Activated CD8-positive, alpha-beta T cell treated with anti-CD3 and anti-CD28 coated beads, Interleukin-2, amount 10 ng/mL, durations not matched to agents 7 days and 5 days (primary cell): ENCODE measurements at regions not wholly inside any gene's neighbourhood (a gene's known extent, or its start where the extent isn't known, plus 50 kb on each side); places are given as distances from the start of the nearest gene placed in this dataset.

ENCODE experiments used
- ATAC-seq: fragments of 150-1000 bp; cut with Tn5 transposase; one replicate; pipeline ENCODE4 v1.10.0; 2021; ENCODE audit warnings: moderate library complexity
- CTCF ChIA-PET: fragments of 350-600 bp; sonication (Branson Sonifier 250); formaldehyde crosslinking; loops from one replicate; lab custom pipeline; 2021; ENCODE audit warnings: antibody characterized with exemption; lab: Charles Lee
- POLR2A ChIA-PET: fragments of 350-600 bp; sonication (Branson Sonifier 250); formaldehyde crosslinking; loops from one replicate; lab custom pipeline; 2021; ENCODE audit warnings: antibody characterized with exemption; lab: Charles Lee
- DNase-seq: peaks from one replicate; pipeline ENCODE4 v3.0.0-alpha.2; 2020
- H3K27ac Mint-ChIP-seq: one replicate; pipeline ENCODE4 v1.8.0; 2021; ENCODE audit warnings: mild to moderate bottlenecking, mixed read lengths
- H3K27me3 Mint-ChIP-seq: one replicate; pipeline ENCODE4 v1.8.0; 2021; ENCODE audit warnings: low read depth, mixed read lengths
- H3K36me3 Mint-ChIP-seq: one replicate; pipeline ENCODE4 v1.8.0; 2021; ENCODE audit warnings: low read depth, mixed read lengths
- H3K4me1 Mint-ChIP-seq: one replicate; pipeline ENCODE4 v1.8.0; 2021; ENCODE audit warnings: low read depth, mixed read lengths
- H3K4me3 Mint-ChIP-seq: one replicate; pipeline ENCODE4 v1.8.0; 2021; ENCODE audit warnings: mild to moderate bottlenecking, mixed read lengths
- H3K9me3 Mint-ChIP-seq: one replicate; pipeline ENCODE4 v1.8.0; 2022; ENCODE audit warnings: mixed read lengths; ENCODE audit not compliant: insufficient read depth

DNA sequence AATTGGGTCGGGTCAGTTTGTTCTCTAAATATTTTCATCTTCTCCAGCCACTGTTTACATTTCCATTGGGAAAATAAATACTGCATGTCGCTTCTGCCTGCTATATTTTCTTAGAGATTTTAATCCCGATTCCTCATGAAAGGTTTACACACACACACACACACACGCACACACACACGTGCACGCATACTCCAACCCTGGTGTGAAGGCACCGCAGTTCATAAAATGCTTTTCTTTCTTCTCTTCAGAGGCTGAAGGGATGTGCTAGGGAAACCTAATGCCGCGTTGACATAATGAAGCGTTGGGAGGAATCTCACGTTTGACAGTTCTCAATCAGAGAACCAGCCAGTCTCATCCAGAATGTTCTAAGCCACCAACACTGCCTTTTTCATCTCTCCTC, 222.9 kb upstream of the IRX3 start:
- Mint-ChIP-seq H3K9me3 (no peaks in the 10 kb centered on the region), H3K36me3 (no peaks in the 10 kb centered on the region), H3K27ac (no peak overlapping the region), H3K4me1 (no peaks in the 10 kb centered on the region), H3K4me3 (no peak overlapping the region), H3K27me3 (peaks cover 4% of the 10 kb centered on the region)
- POLR2A ChIA-PET = no interaction called here
- ATAC-seq (no peak), DNase-seq (no peak)
- CTCF ChIA-PET = no interaction called here

DNA sequence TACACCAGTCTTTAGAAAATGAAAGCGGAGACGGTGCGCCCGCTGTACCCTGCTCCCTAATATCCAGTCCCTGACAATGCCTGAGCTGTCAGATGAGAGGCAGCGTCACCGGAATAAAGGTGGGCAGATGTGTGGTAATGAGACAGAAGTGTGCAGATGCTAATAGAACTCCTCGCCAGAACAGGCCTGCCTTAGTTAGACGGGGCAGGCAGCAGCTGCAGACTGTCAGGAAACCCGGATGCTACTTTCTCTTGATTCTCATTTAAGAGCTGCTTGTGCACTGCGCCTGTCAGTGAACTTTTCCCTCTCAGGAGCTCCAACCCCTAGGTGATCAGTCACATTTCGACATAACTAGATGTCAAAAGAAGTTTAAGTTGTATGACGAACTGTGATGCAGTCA, 221.8 kb upstream of the IRX3 start:
- Mint-ChIP-seq H3K27ac (no peak overlapping the region), H3K4me3 (no peak overlapping the region), H3K27me3 (peaks cover 4% of the 10 kb centered on the region), H3K9me3 (no peaks in the 10 kb centered on the region), H3K36me3 (no peaks in the 10 kb centered on the region), H3K4me1 (no peaks in the 10 kb centered on the region)
- ATAC-seq (no peak), DNase-seq (no peak)
- POLR2A ChIA-PET = no interaction called here
- CTCF ChIA-PET = no interaction called here

DNA sequence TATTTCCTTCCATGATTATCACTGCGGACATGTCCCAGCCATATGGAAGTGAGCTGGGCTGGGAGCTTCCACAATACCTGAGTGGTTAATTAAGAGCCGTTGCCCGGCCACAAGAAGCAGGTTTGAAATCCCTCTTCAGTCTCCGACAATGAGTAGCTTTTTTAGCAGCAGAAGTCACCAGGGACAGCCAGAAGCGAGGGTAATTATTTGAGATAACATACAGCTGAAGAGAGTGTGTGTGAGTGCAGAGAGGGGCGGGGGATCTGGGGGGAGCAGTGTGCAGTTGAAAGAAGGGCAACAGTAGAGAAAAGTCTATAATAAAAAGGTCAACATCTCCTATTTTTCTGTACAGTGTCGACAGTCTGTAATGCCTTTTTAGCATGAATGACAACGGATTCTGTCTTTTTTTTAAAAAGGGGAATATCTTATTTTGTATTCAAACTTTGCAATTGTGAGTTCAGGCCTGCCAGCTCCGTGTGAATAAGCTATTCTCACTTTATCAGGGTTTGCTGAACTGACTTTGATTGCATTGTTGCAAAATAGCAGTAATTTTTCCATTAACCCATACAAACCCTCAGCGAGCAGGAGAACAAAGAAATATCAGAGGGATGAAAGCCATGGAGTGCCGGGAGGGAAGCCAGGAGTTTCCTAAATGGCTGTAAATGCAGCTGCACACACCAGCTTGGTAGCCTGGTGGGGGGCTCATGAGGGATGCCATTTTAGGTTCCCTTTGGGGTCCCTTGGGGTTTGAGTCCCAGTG, 220.3 kb upstream of the IRX3 start:
- H3K9me3 Mint-ChIP-seq = no peaks in the 10 kb centered on the region
- no peak overlapping the region for H3K4me3 Mint-ChIP-seq
- no peak overlapping the region for H3K27ac Mint-ChIP-seq
- no peak for ATAC-seq
- ChIA-PET CTCF (no interaction called here), POLR2A (no interaction called here)
- H3K27me3 Mint-ChIP-seq = peaks cover 4% of the 10 kb centered on the region
- no peaks in the 10 kb centered on the region for H3K4me1 Mint-ChIP-seq
- H3K36me3 Mint-ChIP-seq = no peaks in the 10 kb centered on the region
- DNase-seq = no peak

DNA sequence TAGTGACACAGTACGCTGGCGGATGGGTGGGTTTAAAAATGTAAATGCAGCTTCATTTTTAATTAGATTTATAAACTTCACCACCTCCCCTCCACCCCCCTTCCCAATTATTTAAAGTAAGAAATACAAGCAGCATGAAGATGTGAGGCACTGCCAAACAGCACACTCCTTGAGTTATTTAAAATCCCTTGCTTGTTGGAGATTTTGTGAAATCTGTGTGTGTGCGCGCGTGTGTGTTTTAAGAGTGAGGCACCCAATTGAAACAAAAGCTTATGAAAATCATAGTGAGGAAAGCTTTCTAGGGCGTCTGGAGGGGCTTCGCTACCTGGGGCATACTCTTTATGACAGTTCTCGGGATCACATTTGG, 219.6 kb upstream of the IRX3 start:
- H3K27me3 Mint-ChIP-seq = peaks cover 4% of the 10 kb centered on the region
- no peak for ATAC-seq
- DNase-seq = no peak
- no peaks in the 10 kb centered on the region for H3K36me3 Mint-ChIP-seq
- no peak overlapping the region for H3K4me3 Mint-ChIP-seq
- CTCF ChIA-PET = no interaction called here
- H3K9me3 Mint-ChIP-seq = no peaks in the 10 kb centered on the region
- H3K27ac Mint-ChIP-seq = no peak overlapping the region
- POLR2A ChIA-PET = no interaction called here
- H3K4me1 Mint-ChIP-seq = no peaks in the 10 kb centered on the region

DNA sequence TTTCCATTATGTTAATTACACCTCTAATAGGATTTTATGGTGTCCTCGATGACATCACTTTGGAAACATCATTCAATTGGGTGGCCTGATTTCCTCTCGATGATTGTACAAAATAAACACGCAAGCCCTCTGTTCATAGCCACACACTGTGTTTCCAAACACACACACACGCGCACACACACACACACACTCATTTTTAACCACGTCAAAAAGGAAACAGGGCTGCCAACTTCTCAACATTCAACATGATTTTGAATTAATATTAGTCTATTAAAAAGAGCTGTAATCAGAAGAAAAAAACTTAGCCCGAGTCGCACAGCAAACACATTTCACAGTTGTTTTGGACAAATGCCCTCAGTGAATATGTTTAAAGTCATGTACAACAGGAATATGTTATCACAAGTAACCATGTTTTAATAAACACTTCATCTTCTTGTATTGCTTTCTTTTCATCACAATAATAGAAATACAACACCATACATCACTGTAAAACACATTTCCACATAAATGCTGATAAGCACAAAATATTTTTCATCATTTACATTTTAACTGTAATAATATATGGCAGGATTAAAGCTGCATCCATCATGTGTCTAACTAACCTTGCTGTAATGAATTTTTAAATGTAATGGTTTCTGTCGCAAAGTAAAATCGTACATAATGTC, 219.1 kb upstream of the IRX3 start:
- CTCF ChIA-PET = no interaction called here

DNA sequence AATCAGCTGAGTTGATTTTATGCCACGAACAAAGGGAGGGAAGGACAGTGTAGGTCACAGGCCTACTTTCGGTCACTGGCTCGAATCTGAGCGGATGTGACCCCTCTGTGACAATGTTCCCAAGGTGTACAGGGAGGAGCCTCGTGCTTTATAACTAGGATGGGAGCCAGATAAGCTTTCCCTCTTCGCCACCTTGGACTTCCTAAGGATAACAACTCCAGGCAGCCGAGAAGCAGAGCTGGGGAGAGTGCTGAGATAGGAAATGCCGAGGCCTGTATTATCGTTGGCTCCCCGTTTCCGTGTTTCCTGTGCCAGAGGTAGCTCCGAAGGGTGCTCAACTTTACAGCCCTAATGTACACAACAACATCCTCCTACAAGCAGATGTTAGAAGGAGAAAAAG, 217.8 kb upstream of the IRX3 start:
- ATAC-seq (no peak), DNase-seq (no peak)
- Mint-ChIP-seq H3K9me3 (no peaks in the 10 kb centered on the region), H3K4me3 (no peak overlapping the region), H3K36me3 (no peaks in the 10 kb centered on the region), H3K27me3 (peaks cover 4% of the 10 kb centered on the region), H3K27ac (no peak overlapping the region), H3K4me1 (no peaks in the 10 kb centered on the region)
- POLR2A ChIA-PET = no interaction called here
- CTCF ChIA-PET = no interaction called here

More for the DNA sequence above, 219.1 kb upstream of the IRX3 start:
- Mint-ChIP-seq H3K9me3 (no peaks in the 10 kb centered on the region), H3K27ac (no peak overlapping the region), H3K4me3 (no peak overlapping the region), H3K4me1 (no peaks in the 10 kb centered on the region), H3K36me3 (no peaks in the 10 kb centered on the region), H3K27me3 (peaks cover 4% of the 10 kb centered on the region)
- POLR2A ChIA-PET = no interaction called here
- ATAC-seq (no peak), DNase-seq (no peak)

DNA sequence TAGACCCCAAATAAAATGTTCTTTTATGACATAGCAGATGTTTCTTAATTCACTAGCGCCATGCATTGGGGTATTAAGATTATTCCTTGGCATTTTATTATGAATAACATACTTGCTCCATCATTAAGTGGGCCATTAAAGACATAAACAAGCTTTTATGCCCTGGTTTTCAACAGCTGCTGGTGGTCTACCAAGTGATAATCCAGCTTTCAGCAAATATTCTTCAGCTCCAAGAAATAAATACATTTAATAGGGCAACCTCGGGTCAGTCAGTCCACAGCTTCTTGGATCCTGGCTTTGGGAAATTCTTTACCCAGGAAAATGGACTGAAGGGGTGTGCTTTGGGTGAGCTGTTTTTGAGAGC, 217.3 kb upstream of the IRX3 start:
- ChIA-PET CTCF (no interaction called here), POLR2A (no interaction called here)
- no peaks in the 10 kb centered on the region for H3K36me3 Mint-ChIP-seq
- H3K27ac Mint-ChIP-seq = no peak overlapping the region
- H3K4me1 Mint-ChIP-seq = no peaks in the 10 kb centered on the region
- no peaks in the 10 kb centered on the region for H3K9me3 Mint-ChIP-seq
- no peak for ATAC-seq
- no peak overlapping the region for H3K4me3 Mint-ChIP-seq
- H3K27me3 Mint-ChIP-seq = peaks cover 4% of the 10 kb centered on the region
- no peak for DNase-seq

DNA sequence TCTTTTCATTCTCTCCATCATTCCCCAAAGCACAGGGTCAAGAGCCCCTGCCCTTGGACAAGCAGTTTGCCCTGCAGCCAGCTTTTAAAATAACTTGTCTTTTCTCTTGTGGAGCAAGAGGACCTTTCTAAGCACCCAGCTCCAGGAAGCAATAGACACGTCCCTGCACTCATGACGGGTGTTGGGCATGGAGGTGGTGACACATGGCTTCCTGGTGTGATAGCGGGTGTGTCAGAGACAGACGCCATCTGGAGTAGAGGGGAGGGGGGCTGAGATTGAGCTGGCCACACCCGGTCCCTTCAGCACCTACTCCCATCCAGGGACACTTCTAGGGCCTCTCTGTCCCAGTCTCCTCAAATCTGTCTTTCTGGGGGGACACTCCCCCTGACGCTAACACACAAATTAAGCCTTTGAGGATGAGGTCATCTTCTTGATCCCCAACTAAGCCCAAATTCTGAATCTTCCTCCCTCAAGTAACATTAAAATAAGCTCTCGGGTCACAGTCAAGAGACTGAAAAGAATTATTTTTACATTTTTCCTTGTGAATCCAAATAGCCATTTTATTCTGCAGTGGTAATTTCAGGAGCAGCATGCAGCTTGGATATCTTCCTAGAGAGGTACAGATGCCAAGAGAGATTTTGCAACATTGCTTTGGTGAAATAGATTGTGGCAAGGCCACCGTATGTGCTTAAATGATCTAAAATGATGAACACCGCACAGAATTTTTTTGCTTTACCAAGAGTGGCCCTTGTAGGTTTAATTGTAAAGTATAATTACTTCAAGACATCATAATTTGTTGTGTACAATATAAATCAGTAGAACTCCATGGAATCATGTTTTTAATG, 216.6 kb upstream of the IRX3 start:
- ATAC-seq (no peak), DNase-seq (no peak)
- POLR2A ChIA-PET = no interaction called here
- Mint-ChIP-seq H3K27ac (no peak overlapping the region), H3K4me1 (no peaks in the 10 kb centered on the region), H3K27me3 (peaks cover 4% of the 10 kb centered on the region), H3K36me3 (no peaks in the 10 kb centered on the region), H3K4me3 (no peak overlapping the region), H3K9me3 (no peaks in the 10 kb centered on the region)
- CTCF ChIA-PET = no interaction called here

DNA sequence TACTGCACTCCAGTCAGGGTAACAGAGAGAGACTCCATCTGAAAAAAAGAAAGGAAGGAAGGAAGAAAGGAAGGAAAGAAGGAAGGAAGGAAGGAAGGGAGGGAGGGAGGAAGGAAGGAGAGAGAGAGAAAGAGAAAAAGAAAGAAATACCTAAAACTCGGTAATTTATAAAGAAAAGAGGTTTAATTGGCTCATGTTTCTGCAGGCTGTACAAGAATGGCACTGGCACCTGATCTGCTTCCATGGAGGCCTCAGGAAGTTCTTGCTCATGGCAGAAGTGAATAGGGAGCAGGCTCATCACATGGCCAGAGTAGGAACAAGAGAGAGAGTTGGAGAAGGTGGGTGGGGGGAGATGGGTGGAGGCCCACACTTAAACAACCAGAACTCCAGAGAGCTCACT, 215.2 kb upstream of the IRX3 start:
- no peak for ATAC-seq
- H3K36me3 Mint-ChIP-seq = no peaks in the 10 kb centered on the region
- H3K4me1 Mint-ChIP-seq = no peaks in the 10 kb centered on the region
- no peak for DNase-seq
- CTCF ChIA-PET = no interaction called here
- H3K9me3 Mint-ChIP-seq = peaks cover 11% of the 10 kb centered on the region
- no peak overlapping the region for H3K27ac Mint-ChIP-seq
- POLR2A ChIA-PET = no interaction called here
- peaks cover 4% of the 10 kb centered on the region for H3K27me3 Mint-ChIP-seq
- H3K4me3 Mint-ChIP-seq = no peak overlapping the region

DNA sequence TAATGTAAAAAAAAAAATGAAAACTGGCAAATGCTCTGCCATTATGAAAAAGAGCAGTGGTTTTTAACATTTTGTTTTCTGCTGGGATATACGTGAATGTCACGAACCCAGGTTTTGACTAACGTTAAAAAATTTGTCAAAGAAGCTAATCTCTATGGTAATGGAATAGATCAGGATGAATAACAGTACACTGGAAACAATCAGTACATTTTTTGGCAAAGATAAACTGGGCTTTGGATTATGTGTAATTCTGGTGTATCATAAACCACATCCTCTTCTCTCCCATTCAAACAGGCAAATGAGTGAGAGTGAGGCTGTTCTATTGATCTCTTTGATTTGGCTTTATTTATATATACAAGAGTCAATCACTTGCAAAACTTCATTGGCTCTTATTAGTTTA, 207.0 kb upstream of the IRX3 start:
- no peak for ATAC-seq
- H3K9me3 Mint-ChIP-seq = peaks cover 11% of the 10 kb centered on the region
- ChIA-PET POLR2A (no interaction called here), CTCF (no interaction called here)
- no peaks in the 10 kb centered on the region for H3K36me3 Mint-ChIP-seq
- H3K4me1 Mint-ChIP-seq = no peaks in the 10 kb centered on the region
- H3K27me3 Mint-ChIP-seq = no peaks in the 10 kb centered on the region
- DNase-seq = no peak
- H3K27ac Mint-ChIP-seq = no peak overlapping the region
- H3K4me3 Mint-ChIP-seq = no peak overlapping the region

DNA sequence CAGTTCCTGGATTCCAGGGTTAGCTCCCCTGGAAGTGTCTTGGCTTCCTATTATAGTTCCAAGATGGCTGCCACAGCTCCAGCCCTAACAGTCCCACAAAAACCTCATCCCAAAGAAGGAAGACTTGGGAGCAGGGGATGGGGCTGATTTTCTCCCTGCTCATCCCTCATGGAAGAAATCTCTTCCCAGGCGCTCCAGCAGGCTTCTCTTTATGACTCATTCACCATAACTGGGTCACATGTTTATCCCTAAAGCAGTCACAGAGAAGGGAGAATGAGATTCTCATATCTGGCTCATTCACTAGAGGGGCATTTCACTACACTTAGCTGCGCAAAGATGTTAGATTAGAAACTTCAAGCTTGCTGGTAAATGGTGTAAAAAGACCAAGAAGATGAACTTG, 206.5 kb upstream of the IRX3 start:
- Mint-ChIP-seq H3K27me3 (no peaks in the 10 kb centered on the region), H3K27ac (no peak overlapping the region), H3K36me3 (no peaks in the 10 kb centered on the region), H3K4me1 (no peaks in the 10 kb centered on the region), H3K9me3 (peaks cover 9% of the 10 kb centered on the region), H3K4me3 (no peak overlapping the region)
- CTCF ChIA-PET = no interaction called here
- ATAC-seq = no peak
- DNase-seq = no peak
- POLR2A ChIA-PET = no interaction called here

DNA sequence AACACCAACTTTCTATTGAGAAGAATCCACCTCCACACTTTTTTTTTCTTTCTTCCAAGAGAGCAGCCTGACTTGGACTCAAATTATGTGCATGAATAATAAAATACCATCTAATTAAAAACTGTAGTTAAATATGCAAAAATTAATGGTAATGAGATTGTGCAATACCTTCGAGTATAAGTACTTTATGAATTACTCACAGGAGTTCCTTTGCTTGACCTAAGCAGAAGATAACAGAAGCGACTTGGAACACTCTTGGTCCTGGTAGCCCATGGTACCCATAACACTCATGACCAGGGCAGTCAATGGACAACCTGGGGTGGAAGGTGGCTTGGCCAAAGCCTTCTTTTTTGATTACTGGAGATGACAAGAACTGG, 203.5 kb upstream of the IRX3 start:
- H3K36me3 Mint-ChIP-seq = no peaks in the 10 kb centered on the region
- ATAC-seq = no peak
- no peaks in the 10 kb centered on the region for H3K27me3 Mint-ChIP-seq
- ChIA-PET POLR2A (no interaction called here), CTCF (no interaction called here)
- DNase-seq = no peak
- H3K9me3 Mint-ChIP-seq = no peaks in the 10 kb centered on the region
- no peak overlapping the region for H3K27ac Mint-ChIP-seq
- H3K4me3 Mint-ChIP-seq = no peak overlapping the region
- H3K4me1 Mint-ChIP-seq = no peaks in the 10 kb centered on the region
